Ecto neural progenitor cell (in vitro differentiated cells): ENCODE measurements at regions not wholly inside any gene's neighbourhood (a gene's known extent, or its start where the extent isn't known, plus 50 kb on each side); places are given as distances from the start of the nearest gene placed in this dataset.
"Not testable (repeated sequence)": the region's sequence is repeated elsewhere in the genome, so short reads cannot be mapped to it uniquely, and the experiment has no call there.

Experiments used
- DNase-seq: peaks from one replicate; pipeline ENCODE4 v3.0.0-alpha.2; 2018; ENCODE audit warnings: low spot score

- DNase-seq, result no peak
Measured at GRCh38 chr5:143955141-143955540, 143.2 kb downstream of the HMHB1 start.

- no peak for DNase-seq
Measured at GRCh38 chr5:143957455-143957854, 145.5 kb downstream of the HMHB1 start.

- no peak for DNase-seq
Measured at GRCh38 chr5:143962201-143962600, 150.2 kb downstream of the HMHB1 start.

- DNase-seq, result no peak
Measured at GRCh38 chr5:143964919-143965318, 153.0 kb downstream of the HMHB1 start.

GRCh38 chr5:143966280-143966679 lies 154.3 kb downstream of the HMHB1 start:
- DNase-seq, result no peak

- no peak for DNase-seq
Measured at GRCh38 chr5:143968071-143968878, 156.3 kb downstream of the HMHB1 start.

GRCh38 chr5:143970159-143970558 lies 158.2 kb downstream of the HMHB1 start:
- DNase-seq, result no peak

GRCh38 chr5:143972068-143972467 lies 160.1 kb downstream of the HMHB1 start:
- no peak for DNase-seq

- DNase-seq, result no peak
Measured at GRCh38 chr5:143976055-143976454, 164.1 kb downstream of the HMHB1 start.

- DNase-seq, result no peak
Measured at GRCh38 chr5:143977891-143978461, 166.0 kb downstream of the HMHB1 start.

- DNase-seq, result no peak
Measured at GRCh38 chr5:143979044-143979690, 167.2 kb downstream of the HMHB1 start.

- DNase-seq, result no peak
Measured at GRCh38 chr5:143980506-143980905, 168.5 kb downstream of the HMHB1 start.

GRCh38 chr5:143982957-143983356 lies 171.0 kb downstream of the HMHB1 start:
- not testable (repeated sequence) for DNase-seq

GRCh38 chr5:143985832-143986515 lies 174.0 kb downstream of the HMHB1 start:
- DNase-seq, result no peak

- no peak for DNase-seq
Measured at GRCh38 chr5:143986516-143987212, 174.7 kb downstream of the HMHB1 start.

- no peak for DNase-seq
Measured at GRCh38 chr5:143987264-143987663, 175.3 kb downstream of the HMHB1 start.

GRCh38 chr5:143987751-143988560 lies 176.0 kb downstream of the HMHB1 start:
- no peak for DNase-seq

GRCh38 chr5:143992496-143992895 lies 178.0 kb downstream of the YIPF5 start:
- DNase-seq, result no peak

- DNase-seq, result no peak
Measured at GRCh38 chr5:144002876-144003275, 167.6 kb downstream of the YIPF5 start.

- DNase-seq, result no peak
Measured at GRCh38 chr5:144003636-144004035, 166.8 kb downstream of the YIPF5 start.

GRCh38 chr5:144004146-144004545 lies 166.3 kb downstream of the YIPF5 start:
- no peak for DNase-seq
